ENCODE measurements at regions not wholly inside any gene's neighbourhood (a gene's known extent, or its start where the extent isn't known, plus 50 kb on each side); places are given as distances from the start of the nearest gene placed in this dataset.

DNA sequence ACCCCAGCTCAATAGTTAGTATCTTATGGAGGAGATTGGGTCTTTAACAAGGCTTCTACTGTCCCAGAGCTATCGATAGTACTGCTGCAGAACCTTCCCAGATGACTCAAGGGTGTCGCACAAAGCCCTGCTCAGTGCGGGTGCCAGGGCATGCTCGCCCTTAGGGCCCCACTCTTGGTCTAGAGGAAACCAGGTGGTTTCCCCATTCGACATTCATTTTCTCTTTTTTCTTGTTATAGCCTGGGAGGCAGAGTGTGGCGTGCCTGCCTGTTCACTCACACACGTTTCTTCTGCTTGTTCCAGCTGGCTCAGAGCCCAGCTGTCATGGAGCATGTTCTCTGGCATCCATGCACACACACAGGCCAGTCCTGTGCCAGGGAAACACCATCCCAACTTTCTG, 144.5 kb downstream of the SMIM20 start:
- H3K27ac Mint-ChIP-seq = no peak overlapping the region
- H3K9ac ChIP-seq (ENCODE audit: low read length) = no peak overlapping the region
- peaks cover 9% of the 10 kb centered on the region for H3K27me3 Mint-ChIP-seq
- no peak overlapping the region for H3K4me3 Mint-ChIP-seq
- H3K27me3 ChIP-seq (replicated peaks in 1 of 4; ENCODE audit: control extremely low read depth in 1 of 4, control insufficient read depth in 3 of 4, insufficient read depth in 4 of 4, low read length in 3 of 4) = peaks cover 0 to 3% (median 0%) of the 10 kb centered on the region in 4 experiments
- H3K27ac ChIP-seq (ENCODE audit: low read length in 2 of 2) = no peak overlapping the region
- DNase-seq (no peak), ATAC-seq (ENCODE audit: low read depth) (no peak)
- H2AFZ ChIP-seq (ENCODE audit: insufficient read depth, low read depth, low read length, poor library complexity, severe bottlenecking) = no peak overlapping the region
- H3K4me1 ChIP-seq (ENCODE audit: control insufficient read depth in 2 of 2, insufficient read depth in 2 of 2, low read length in 2 of 2) = no peaks in the 10 kb centered on the region
- no peak overlapping the region for H3K4me3 ChIP-seq (ENCODE audit: control extremely low read depth in 1 of 5, extremely low read depth in 1 of 5, insufficient read depth in 1 of 5, low read depth in 2 of 5, low read length in 4 of 5)
- CTCF ChIA-PET = interaction anchor here (1.5 kb wide), 1 partner anchor 216 kb away, joined by 5 read pairs; no protein-coding TSS in a partner anchor
- 22% methylated on average over 7 of the region's 7 CpGs for WGBS (ENCODE audit: insufficient coverage)
- no peak overlapping the region for H3K4me2 ChIP-seq (replicated peaks; ENCODE audit: low read depth, low read length, poor library complexity, severe bottlenecking)
- H3K79me2 ChIP-seq (ENCODE audit: control insufficient read depth, insufficient read depth, low read length) = no peaks in the 10 kb centered on the region
- no peaks in the 10 kb centered on the region for H3K4me1 Mint-ChIP-seq
- no peaks in the 10 kb centered on the region for H3K36me3 ChIP-seq (replicated peaks in 1 of 2; ENCODE audit: control extremely low read depth in 1 of 2, control insufficient read depth in 1 of 2, extremely low read depth in 1 of 2, insufficient read depth in 2 of 2, low read length in 1 of 2)
- intact Hi-C loops (cut with micrococcal nuclease) = no loop called here
- peaks cover 0 to 12% (median 4%) of the 10 kb centered on the region in 3 donors for H3K9me3 ChIP-seq (ENCODE audit: control extremely low read depth in 1 of 3, control insufficient read depth in 2 of 3, insufficient read depth in 1 of 3, low read length in 2 of 3)
- H3K9me3 Mint-ChIP-seq (ENCODE audit: insufficient read depth) = peaks cover 2% of the 10 kb centered on the region
- POLR2A ChIA-PET = no interaction called here
- TF ChIP-seq, protein P1, sequence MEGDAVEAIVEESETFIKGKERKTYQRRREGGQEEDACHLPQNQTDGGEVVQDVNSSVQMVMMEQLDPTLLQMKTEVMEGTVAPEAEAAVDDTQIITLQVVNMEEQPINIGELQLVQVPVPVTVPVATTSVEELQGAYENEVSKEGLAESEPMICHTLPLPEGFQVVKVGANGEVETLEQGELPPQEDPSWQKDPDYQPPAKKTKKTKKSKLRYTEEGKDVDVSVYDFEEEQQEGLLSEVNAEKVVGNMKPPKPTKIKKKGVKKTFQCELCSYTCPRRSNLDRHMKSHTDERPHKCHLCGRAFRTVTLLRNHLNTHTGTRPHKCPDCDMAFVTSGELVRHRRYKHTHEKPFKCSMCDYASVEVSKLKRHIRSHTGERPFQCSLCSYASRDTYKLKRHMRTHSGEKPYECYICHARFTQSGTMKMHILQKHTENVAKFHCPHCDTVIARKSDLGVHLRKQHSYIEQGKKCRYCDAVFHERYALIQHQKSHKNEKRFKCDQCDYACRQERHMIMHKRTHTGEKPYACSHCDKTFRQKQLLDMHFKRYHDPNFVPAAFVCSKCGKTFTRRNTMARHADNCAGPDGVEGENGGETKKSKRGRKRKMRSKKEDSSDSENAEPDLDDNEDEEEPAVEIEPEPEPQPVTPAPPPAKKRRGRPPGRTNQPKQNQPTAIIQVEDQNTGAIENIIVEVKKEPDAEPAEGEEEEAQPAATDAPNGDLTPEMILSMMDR (IDR thresholded peaks at IDR 0.05) = no peak
- TF ChIP-seq EZH2 (IDR thresholded peaks at IDR 0.05; ENCODE audit: borderline replicate concordance, insufficient read depth, low read depth, low read length, poor library complexity, severe bottlenecking) = no peak
- no peaks in the 10 kb centered on the region for H4K20me1 ChIP-seq (ENCODE audit: control insufficient read depth, insufficient read depth, low read length, poor library complexity, severe bottlenecking)

DNA sequence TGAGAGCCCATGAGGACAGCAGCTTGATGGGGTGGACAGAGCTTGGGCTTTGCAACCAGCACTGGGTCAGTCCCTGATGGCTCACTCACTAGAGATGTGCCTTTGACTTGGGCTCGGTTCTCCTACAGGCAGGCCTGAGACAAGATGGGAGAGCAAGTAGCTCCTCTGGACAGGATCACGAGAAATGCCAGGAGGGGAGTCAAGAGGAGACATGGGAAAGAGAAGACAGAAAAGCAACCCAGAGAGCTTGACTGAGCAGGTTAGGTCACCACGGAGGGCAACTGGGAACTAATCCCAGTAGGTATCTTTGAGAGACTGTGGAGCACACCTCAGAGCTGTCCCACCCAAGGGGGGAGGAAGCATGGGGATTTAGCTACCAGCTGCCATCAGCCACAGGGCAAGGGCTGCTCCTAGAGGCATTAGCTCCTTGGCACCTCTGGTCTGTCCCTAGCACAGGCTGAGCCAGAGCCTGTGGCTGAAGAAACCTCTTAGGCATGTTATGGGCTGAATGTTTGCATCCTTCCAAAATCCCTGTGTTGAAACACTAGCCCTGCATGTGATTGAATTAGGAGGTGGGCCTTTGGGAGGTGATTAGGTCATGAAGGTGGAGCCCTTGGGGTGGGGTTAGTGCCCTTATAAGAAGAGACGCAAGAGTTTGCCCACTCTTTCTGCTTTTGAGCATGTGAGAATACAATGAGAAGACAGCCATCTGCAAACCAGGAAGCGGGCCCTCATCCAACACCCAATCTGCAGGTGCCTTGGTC, 145.6 kb downstream of the SMIM20 start:
- TF ChIP-seq, protein P1 (IDR thresholded peaks at IDR 0.05) = no peak
- no peak for TF ChIP-seq EZH2 (IDR thresholded peaks at IDR 0.05; ENCODE audit: borderline replicate concordance, insufficient read depth, low read depth, low read length, poor library complexity, severe bottlenecking)
- peaks cover 9% of the 10 kb centered on the region for H3K27me3 Mint-ChIP-seq
- DNase-seq = no peak
- no peak overlapping the region for H3K27ac ChIP-seq (ENCODE audit: low read length in 2 of 2)
- no peak overlapping the region for H3K4me2 ChIP-seq (replicated peaks; ENCODE audit: low read depth, low read length, poor library complexity, severe bottlenecking)
- no peak for ATAC-seq (ENCODE audit: low read depth)
- peaks cover 0 to 12% (median 4%) of the 10 kb centered on the region in 3 donors for H3K9me3 ChIP-seq (ENCODE audit: control extremely low read depth in 1 of 3, control insufficient read depth in 2 of 3, insufficient read depth in 1 of 3, low read length in 2 of 3)
- H3K4me3 Mint-ChIP-seq = no peak overlapping the region
- H3K27ac Mint-ChIP-seq = no peak overlapping the region
- H3K36me3 ChIP-seq (replicated peaks in 1 of 2; ENCODE audit: control extremely low read depth in 1 of 2, control insufficient read depth in 1 of 2, extremely low read depth in 1 of 2, insufficient read depth in 2 of 2, low read length in 1 of 2) = no peaks in the 10 kb centered on the region
- no peak overlapping the region for H3K9ac ChIP-seq (ENCODE audit: low read length)
- CTCF ChIA-PET = no interaction called here
- no peak overlapping the region for H2AFZ ChIP-seq (ENCODE audit: insufficient read depth, low read depth, low read length, poor library complexity, severe bottlenecking)
- H4K20me1 ChIP-seq (ENCODE audit: control insufficient read depth, insufficient read depth, low read length, poor library complexity, severe bottlenecking) = no peaks in the 10 kb centered on the region
- no peaks in the 10 kb centered on the region for H3K4me1 Mint-ChIP-seq
- POLR2A ChIA-PET = no interaction called here
- H3K4me3 ChIP-seq (ENCODE audit: control extremely low read depth in 1 of 5, extremely low read depth in 1 of 5, insufficient read depth in 1 of 5, low read depth in 2 of 5, low read length in 4 of 5) = no peak overlapping the region
- intact Hi-C loops (cut with micrococcal nuclease) = no loop called here
- H3K79me2 ChIP-seq (ENCODE audit: control insufficient read depth, insufficient read depth, low read length) = no peaks in the 10 kb centered on the region
- H3K9me3 Mint-ChIP-seq (ENCODE audit: insufficient read depth) = peaks cover 2% of the 10 kb centered on the region
- 91% methylated on average over 4 of the region's 5 CpGs for WGBS (ENCODE audit: insufficient coverage)
- H3K27me3 ChIP-seq (replicated peaks in 1 of 4; ENCODE audit: control extremely low read depth in 1 of 4, control insufficient read depth in 3 of 4, insufficient read depth in 4 of 4, low read length in 3 of 4) = peaks cover 0 to 3% (median 0%) of the 10 kb centered on the region in 4 experiments
- no peaks in the 10 kb centered on the region for H3K4me1 ChIP-seq (ENCODE audit: control insufficient read depth in 2 of 2, insufficient read depth in 2 of 2, low read length in 2 of 2)
